HG03520 (cell line): ENCODE measurements at regions not wholly inside any gene's neighbourhood (a gene's known extent, or its start where the extent isn't known, plus 50 kb on each side); places are given as distances from the start of the nearest gene placed in this dataset.
A peak's percentile ranks its signal among the peaks of the same experiment; 100 is the strongest.

Experiments
- ATAC-seq: cut with Tn5 transposase; IDR thresholded peaks from one replicate; pipeline ENCODE4 v1.9.1; 2021; ENCODE audit warnings: mild to moderate bottlenecking, moderate library complexity; ENCODE audit not compliant: unreplicated experiment

DNA sequence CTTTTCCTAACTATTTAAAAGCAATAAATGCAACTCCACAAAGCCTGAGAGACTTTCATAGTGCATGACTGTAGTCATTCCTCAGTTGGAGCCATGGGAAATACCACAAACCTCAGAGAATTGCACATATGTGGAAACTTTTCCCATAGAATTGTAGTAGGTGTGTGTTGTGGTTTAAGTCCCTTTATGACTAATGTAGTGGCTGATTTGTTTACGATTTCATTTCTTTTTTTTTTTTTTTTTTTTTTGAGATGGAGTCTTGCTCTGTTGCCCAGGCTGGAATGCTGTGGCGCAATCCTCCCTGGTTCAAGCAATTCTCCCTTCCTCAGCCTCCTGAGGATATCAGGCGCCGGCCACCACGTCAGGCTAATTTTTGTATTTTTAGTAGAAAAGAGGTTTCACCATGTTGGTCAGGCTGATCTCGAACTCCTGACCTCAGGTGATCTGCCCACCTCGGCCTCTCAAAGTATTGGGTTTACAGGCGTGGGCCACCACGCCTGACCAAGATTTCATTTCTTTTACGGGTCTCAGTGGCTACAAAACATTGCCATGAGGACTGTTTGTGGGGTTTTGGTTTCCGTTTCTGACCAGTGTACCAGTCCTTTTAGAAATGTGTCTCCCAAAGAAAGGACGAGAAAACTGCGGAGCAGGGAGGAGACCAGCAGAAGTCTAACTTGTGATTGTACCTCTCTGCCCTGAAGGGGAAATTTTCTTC, 212.1 kb upstream of the MARCKS start:
- no peak for ATAC-seq

DNA sequence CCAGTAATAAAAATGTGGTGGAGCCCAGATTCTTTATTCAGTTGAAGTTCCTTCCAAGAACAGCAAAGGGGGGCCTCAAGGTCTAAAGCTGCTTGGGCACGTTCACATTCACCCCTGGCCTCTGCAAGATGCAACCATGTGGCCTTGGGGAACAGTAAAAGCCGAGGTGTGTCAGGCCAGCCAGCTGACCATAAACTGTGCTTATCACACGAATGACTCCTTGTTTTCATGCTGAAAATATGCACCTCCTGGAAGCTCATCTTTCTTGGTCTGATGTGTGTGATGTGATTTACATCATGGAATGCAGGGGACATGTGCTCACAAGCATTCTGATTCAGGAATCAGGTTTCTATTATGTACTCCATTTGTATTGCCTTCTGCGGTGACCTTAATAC, 211.6 kb upstream of the MARCKS start:
- no peak for ATAC-seq

DNA sequence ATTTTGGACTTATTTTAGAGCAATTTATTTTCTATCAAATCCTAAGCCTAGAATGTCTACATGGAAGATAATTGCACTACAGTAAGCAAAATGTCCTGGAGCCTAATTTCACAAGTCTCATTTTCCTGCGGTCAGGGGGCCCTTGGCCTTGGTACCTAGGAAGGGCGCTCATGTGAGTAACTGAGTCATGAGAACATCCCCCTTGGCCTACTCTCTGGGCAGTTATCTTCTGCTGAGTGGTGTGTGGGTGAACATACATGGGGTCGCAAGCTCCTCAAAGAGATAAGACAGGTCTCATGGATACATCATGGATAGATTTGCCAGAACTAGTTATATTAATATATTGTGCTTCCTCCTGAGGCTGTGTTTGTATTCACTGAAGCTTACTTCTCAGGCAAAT, 211.2 kb upstream of the MARCKS start:
- ATAC-seq: no peak

DNA sequence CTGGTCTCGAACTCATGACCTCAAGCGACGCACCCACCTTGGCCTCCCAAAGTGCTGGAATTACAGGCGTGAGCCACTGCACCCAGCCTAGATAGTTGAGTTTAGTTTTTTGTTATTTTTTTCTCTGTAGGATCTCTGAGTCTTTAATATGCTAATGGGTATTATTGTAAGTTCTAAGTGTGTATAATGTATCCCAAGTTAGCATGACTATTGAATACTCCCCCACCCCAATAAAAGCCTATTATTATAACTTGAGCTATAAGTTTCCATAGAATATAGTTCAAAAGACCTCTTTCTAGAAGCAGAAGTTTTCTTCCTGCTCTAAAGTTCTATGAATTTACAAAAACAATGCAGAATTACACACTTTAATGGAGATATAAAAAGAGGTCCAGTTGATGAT, 210.4 kb upstream of the MARCKS start:
- ATAC-seq: no peak

DNA sequence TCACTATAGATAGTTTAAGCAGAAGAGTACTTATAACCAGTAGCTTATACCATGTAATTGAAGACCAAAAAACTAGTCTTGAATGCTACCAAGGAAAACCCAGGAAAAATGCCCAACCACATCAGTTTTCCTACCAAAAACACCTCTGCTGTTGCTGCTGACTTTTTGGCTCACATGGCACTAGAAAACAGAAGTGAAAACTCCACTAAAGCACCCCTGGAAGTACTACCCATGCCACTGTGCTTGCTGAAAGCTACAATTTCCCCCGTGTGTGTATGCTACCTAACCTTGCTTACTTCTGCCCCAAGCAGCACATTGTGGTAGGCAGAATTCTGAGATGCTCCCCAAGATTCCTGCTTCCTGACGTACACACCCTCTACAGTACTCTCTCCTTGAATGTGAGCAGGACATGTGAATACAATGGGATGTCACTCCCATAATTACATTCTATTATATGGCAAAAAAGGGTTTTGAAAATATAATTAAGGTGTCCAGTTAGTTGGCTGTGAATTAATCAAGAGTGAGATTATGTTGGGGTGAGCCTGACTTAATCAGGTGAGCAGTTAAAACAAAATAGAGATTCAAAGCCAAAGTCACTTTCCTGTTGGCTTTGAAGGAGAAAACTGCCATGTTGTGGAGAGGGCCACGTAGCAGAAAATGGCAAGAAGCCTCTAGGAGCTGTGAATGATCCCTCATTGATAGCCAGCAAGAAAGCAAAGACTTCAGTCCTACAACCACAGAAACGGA, 209.8 kb upstream of the MARCKS start:
- no peak for ATAC-seq

DNA sequence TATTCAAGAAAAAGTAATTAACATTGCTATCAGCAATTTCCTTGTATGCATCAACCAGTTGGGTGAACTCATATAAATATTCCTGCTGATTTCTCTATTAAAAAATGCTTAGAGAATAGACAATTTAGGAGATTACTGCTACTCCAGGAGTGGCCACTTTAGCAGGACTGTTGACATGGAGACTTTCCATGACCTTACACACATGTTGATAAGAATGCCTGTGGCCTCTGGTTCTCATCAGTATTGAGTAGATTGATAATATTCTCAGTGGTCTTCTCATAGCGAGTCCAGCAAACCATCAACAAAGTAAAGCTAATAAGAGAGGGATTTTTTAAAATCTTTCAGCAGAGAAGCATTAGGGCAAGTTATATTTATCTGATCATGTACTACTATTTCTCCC, 208.4 kb upstream of the MARCKS start:
- no peak for ATAC-seq

DNA sequence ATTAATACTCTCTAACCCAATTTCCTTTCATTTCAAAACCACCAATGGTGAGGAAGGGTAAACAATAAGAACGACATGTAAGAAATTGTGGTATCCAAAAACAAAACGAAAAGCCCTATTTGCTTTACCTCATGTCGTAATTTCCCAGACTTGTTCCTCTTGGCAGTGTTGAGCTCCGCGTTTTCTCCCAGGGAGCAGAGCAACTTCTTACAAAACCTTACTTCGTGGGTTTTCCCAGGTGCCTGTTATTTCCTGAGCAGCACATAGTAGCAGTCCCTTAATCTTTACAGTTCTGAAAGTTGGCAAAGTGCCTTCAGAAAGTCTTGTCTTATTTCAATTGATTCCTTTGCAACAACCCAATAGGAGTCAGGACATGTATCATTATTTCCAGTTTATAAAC, 207.9 kb upstream of the MARCKS start:
- no peak for ATAC-seq

DNA sequence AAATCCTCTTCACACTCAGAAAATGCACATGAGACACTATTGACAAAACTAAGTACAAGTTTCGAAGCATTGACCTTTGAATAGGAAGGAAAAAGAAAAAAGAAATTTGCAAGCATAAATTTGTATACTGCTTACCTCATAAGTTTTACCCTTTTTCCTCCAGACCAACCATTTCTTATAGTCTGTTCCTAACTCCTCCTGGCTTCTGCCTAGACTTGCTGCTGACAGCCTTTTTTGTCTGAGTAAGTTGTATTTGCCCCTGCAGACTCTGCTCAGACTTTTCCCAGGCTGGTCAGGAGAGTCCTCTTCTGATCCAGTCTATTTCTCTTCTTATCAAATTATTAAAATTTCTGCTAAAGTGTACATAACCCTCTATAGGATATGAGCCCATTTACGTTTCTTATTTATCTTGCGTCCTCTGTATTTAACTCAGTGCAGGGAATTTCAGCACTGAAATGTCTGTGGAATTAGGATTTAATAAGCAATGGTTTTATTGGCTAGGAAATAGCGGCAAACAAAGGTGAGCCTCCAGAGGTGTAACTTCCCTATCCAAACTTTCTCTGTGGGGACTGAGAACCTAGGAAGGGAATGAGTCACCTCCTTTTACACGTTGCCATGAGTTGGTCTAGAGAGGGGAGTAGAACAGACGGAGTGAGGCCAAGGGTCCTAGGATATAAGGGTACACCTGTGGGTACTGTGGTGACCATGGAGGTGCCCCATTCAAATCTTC, 207.1 kb upstream of the MARCKS start:
- ATAC-seq: no peak

DNA sequence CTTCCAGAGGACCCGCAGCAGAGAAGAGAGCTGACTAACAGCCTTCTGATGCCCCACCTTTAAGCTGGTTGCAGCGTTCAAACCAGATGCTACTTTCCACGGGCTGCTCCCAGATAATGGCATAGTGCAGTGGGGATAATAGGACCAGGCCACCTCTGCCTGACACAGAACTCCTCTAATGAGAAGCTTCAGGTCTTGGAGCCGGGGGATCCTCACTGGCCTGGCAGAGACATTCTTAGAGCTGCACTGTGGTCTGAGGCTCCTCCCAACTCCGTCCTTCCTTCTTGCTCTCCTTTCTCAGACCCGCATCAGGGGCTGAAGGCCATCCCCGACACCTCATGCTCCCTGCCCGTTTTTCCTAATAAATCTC, 206.6 kb upstream of the MARCKS start:
- no peak for ATAC-seq

DNA sequence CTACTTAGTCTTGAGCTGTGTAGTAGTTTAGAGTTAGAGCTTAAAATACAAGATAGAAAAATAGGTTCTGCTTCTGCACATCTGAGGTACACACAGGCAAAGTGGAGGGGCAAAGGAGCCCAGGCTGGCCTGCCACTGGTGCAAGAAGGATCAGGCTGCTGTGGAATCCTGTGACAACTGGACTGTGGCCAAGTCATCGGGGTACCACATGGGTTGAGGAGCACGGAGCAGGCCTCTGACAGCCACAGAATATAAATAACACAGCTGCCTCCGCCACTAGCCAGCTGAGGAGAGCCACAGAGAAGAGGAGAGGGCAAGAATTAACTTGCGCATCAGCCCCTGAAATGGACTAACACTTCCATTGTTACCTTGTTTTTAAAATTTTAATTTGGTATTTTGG, 206.0 kb upstream of the MARCKS start:
- ATAC-seq: no peak

DNA sequence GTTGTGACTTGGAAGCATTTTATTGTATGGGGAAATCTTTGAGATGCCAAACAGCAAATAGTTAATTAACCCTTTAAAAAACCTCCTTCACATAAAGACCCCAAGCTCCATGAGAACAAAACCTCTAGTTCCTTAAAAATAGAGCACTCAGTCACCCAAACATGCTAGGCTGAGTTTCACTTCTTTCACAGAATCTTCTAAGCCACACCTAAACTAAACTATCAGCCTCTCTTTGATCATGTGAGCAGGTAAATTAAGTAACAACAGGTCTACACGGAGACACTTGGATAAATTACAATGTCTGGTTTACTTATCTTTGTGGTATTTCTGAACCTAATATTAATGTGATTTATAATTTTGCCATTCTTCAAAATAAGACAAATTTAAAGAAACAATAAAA, 205.2 kb upstream of the MARCKS start:
- ATAC-seq: no peak

DNA sequence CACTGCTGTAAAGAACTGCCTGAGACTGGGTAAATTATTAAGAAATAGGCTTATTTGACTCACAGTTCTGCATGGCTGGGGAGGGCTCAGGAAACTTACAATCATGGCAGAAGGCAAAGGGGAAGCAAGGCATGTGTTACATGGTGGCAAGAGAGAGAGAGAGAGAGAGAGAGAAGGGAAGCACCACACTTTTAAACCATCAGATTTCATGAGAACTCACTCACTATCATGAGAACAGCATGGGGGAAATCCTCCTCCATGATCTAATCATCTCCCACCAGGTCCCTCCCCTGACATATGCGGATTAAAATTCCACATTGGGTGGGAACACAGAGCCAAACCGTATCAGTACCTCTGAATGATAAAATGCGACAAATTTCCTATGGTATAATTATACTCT, 203.9 kb upstream of the MARCKS start:
- ATAC-seq: no peak

DNA sequence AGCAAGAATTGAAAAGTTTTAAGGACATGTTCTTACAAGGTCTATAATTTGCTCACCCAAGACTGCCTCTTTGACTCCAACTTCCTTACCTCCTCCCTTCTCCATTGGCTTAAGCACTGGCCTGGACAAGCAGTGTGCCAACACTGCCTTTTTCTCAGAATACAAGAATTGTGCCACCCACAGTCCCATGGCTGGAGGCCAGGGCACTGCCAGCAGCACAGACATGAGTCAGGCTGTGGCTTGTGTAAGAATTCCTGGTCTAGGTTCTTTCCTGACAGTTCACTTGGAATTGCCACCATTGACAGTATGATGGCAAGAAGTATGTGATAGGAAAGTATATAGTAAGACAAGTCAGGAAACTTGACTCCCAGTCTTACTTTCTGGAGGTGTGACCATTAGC, 202.7 kb upstream of the MARCKS start:
- ATAC-seq: no peak

DNA sequence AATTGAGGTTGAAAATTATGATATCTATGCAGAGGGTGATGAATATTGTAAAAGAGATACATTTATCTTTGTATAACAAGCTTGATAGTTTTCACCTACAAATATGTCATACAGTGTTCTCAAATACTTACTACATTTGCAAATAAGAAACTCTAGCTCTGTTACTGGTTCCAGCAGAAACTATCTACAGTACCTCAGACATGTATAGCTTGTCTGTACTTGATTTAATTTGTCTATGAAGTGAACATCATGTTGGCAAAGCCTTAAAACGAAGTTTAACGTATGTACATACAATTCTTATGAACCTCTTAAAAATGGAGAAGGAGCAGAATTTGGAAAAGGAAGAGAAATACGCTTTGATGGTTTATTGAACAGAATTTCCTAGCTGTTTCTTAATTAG, 201.4 kb upstream of the MARCKS start:
- no peak for ATAC-seq

DNA sequence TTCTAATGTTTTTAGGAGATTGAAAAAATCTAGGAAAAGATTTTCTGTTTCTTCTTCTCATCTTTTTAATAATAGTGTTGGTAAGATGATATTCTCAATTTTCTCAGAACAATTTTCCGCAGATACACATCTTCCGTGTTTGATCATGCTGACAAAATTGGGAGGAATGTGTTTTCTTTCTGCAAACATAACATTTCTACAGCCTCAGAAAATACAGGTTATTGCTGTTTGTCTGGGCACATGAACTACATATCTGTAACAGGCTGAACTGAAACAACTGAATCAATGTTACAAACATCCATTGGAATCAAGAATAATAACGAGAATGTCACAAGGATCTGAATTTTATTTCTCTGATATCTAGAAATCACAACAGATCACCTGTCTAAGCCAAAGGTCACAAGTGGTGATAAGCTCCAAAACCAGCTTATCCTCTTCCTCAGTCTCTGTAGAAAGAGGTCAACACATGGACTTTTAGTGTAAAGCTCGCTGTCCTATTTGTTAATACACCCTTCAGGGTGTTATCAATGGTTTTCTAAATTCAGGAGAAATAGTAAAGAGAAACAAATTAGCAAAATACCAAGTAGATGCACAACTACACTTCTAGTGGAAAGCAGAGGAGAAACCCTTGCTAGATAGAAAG, 197.3 kb upstream of the MARCKS start:
- ATAC-seq: no peak

DNA sequence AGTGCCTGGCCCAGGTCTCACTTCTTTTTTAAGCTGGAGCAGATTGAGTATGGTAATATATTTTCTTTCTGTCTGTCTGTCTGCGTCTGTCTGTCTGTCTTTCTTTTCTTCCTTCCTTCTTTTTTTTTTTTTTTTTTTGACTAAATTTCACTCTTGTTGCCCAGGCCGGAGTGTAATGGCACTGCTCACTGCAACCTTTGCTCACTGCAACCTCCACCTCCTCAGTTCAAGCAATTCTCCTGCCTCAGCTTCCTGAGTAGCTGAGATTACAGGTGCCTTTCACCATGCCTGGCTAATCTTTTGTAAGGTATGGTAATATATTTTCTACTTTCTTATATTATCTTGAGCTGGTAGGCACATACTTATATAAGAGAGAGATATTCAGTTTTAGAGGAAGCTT, 196.3 kb upstream of the MARCKS start:
- no peak for ATAC-seq

DNA sequence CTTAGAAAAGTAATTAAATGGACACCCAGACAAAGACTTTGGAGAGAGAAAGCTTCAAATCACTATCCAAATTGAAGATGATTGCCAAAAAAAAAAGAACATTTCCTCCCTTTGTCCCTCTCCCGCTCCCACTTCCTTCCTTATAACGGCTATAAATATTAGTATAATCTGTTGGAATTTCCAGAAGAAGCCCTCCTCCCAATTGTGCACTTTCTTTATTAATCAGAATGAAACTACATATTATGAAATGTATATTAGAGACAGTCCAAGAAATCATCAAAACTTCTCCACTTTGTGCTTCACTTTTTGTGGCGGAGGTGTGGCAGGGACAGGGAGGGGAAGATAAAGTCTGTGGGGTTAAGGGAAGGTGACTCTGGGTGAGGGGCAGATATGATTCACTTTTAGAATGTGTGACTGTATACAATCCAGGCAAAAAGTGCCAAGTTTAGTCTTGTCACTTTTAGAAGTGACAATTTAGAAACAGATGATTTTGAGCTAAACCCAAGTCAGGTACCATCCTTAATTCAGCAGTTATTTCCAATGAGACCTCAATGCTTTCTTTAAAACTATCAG, 195.0 kb upstream of the MARCKS start:
- ATAC-seq: no peak

DNA sequence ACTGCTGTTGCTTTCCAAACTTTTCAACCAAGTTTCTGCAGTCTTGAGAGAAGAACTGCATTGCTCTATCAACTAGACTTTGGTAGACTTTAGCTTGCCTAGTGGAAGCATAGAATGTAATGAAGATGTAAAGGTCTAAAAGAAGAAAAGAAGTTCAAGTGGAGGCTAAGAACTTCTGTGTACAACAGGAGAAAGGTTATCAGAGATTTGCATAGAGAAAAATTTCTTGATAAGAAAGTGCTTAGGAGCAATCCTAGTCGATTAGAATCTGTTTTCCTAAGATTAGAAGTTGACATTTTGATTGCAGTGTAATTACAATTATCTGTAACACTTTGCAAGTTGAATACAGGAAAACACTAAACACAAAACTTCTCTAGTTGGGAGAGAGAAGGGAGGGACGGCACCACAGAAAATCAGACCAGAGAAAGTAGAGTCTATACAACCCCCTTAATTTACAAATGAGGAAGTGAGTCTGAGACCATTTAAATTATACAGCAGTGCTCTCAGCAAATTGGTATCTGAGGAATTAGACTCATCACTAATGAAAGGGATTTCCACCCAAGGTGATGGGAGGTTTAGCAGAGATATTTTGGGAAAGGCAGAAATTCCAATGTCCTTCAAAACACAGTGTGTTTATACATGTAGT, 194.3 kb upstream of the MARCKS start:
- peak; percentile 78 for ATAC-seq

DNA sequence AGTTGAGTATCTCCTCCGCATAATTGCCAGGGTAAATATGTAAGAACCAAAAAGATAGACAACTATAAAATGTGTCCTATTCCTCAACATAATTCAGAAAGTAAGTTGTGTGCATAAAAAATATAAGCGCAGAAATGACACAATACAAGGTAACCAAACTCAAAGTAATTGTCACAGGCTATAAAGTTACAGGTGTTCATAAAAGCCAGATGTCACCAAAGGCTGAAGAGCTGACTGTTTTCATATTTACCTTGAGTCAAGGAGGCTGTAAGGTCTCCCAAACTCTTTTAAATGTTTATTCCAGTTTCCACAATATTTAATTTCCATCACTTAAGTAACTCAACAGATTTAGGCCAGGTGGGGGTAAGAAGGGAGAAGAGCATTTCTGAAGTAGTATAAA, 192.2 kb upstream of the MARCKS start:
- ATAC-seq: no peak

DNA sequence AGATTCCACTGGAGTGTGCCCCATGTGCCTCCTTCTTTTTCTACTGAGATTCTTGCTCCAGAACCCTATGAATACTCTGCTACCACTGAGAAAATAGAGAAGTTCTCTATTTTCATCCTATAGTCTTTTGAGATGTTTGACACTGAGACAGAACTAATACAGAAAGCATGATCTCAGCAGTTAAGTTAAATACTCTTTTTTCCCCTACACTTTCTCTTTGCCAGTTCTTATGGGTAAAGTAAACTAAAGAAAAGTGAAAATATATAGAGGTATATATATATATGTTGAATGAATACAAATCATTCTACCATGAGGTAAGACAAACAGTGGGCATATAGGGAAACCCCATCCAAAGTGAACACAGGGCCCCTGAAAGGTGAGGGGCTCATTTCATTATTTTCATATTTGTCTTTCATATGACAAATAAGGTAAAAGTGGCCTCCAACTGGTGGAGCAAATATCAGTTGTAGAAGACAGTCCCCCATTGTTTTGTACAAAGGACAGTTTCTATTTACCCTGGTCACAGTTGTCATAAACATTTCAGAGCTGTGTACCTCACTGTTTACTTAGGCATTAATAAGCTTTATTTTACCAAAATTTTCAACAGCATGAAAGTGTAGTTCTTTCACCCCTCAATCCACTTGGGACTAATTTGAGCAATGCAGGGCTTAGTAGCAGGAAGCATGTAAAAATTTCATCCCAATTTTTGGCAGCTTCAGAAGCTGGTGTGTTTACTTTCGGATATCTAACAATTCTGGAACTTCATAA, 188.3 kb upstream of the MARCKS start:
- peak; percentile 54 for ATAC-seq
